ENCODE measurements at regions not wholly inside any gene's neighbourhood (a gene's known extent, or its start where the extent isn't known, plus 50 kb on each side); places are given as distances from the start of the nearest gene placed in this dataset.
"Not testable (repeated sequence)": the region's sequence is repeated elsewhere in the genome, so short reads cannot be mapped to it uniquely, and the experiment has no call there.

DNA sequence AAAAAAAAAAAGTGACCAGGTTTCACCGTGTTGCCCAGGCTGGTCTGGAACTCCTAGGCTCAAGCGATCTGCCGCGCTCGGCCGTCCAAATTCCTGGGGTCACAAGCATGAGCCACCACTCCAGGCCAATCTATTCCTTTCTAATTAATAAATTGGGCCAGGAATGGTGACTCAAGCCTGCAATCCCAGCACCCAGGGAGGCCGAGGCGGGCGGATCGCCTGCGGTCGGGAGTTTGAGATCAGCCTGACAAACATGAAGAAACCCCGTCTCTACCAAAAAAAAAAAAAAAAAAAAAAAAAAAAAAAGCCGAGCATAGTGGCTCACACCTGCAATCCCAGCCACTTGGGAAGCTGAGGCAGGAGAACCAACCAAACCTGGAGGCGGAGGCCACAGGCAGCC, 100.0 kb upstream of the FAN1 start:
- intact Hi-C loops (cut with DNase I); H3K27me3 ChIP-seq; DNase-seq; H3K9me3 ChIP-seq; H3K4me1 ChIP-seq; H3K4me3 ChIP-seq; ATAC-seq; H3K36me3 ChIP-seq; H3K27ac ChIP-seq: not testable (repeated sequence)
- WGBS (ENCODE audit: insufficient coverage, low coverage, low lambda C conversion rate, missing lambda C conversion rate), result 91% methylated on average over 7 of the region's 15 CpGs

GRCh38 chr15:30816430-30816829, 87.3 kb upstream of the FAN1 start:
- Histone ChIP-seq H3K27me3 (no peaks in the 10 kb centered on the region), H3K36me3 (no peaks in the 10 kb centered on the region), H3K4me3 (no peak overlapping the region), H3K4me1 (no peaks in the 10 kb centered on the region), H3K27ac (no peak overlapping the region), H3K9me3 (no peaks in the 10 kb centered on the region)
- intact Hi-C loops (cut with DNase I), result no loop called here
- 75% methylated on average over 9 of the region's 19 CpGs for WGBS (ENCODE audit: insufficient coverage, low coverage, low lambda C conversion rate, missing lambda C conversion rate)
- ATAC-seq (no peak), DNase-seq (no peak)
- TF ChIP-seq POLR2A (IDR thresholded peaks at IDR 0.05) (no peak), CTCF (IDR thresholded peaks at IDR 0.05) (no peak)

GRCh38 chr15:30823068-30823813, 80.5 kb upstream of the FAN1 start:
- peak overlapping the region in 1 of 3 donors; percentile 43 for H3K4me3 ChIP-seq
- intact Hi-C loops (cut with DNase I), result not testable (repeated sequence)
- WGBS (ENCODE audit: insufficient coverage, low coverage, low lambda C conversion rate, missing lambda C conversion rate), result 41% methylated on average over 7 of the region's 15 CpGs

GRCh38 chr15:30824518-30825195, 79.1 kb upstream of the FAN1 start:
- H3K36me3 ChIP-seq, result no peaks in the 10 kb centered on the region
- H3K4me1 ChIP-seq, result no peaks in the 10 kb centered on the region
- TF ChIP-seq POLR2A (IDR thresholded peaks at IDR 0.05) (no peak), CTCF (IDR thresholded peaks at IDR 0.05) (no peak)
- no peak overlapping the region for H3K27ac ChIP-seq
- DNase-seq, result no peak
- 57% methylated on average over 14 of the region's 14 CpGs for WGBS (ENCODE audit: insufficient coverage, low coverage, low lambda C conversion rate, missing lambda C conversion rate)
- no peaks in the 10 kb centered on the region for H3K27me3 ChIP-seq
- intact Hi-C loops (cut with DNase I), result no loop called here
- no peak overlapping the region for H3K4me3 ChIP-seq
- no peak for ATAC-seq
- H3K9me3 ChIP-seq, result no peaks in the 10 kb centered on the region

More at GRCh38 chr15:30823068-30823813, 80.5 kb upstream of the FAN1 start:
- not testable (repeated sequence) for H3K27me3 ChIP-seq, H3K4me1 ChIP-seq, H3K36me3 ChIP-seq, H3K27ac ChIP-seq, H3K9me3 ChIP-seq, DNase-seq
- ATAC-seq, result peak in 3 of 4 donors; percentile 57 to 62 (median 59)

DNA sequence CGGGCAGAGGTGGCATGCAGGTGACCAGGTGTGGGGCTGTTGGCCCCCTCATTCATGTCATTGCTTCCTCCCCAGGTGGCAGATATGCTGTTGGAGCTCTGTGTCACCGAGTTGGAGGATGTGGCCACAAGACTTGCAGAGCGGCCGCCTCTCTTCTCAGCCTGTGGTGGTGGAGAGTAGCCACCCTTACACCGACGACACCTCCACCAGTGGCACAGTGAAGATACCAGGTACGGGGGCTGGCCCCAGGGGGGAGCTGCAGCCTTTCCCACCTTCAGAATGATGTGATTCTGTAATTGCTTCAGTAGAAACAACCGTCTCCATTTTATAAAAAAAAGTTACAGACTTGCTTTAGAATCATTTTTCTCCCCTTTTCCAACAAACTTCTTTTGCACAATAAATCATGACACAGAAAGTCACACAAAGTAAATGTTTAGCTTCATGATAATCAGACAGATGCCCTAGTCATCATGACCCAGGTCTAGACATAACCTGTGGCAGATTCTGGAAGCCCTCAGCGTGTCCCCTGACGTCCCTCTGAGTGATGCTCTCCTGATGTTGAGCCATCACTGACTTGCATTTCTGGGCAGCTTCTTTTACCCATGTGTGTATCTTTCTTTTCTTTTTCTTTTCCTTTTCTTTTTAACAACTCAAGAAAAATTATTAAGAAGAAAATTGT, 76.0 kb upstream of the FAN1 start:
- intact Hi-C loops (cut with DNase I), result no loop called here
- TF ChIP-seq POLR2A (IDR thresholded peaks at IDR 0.05) (no peak), CTCF (IDR thresholded peaks at IDR 0.05) (no peak)
- 79% methylated on average over 6 of the region's 10 CpGs for WGBS (ENCODE audit: insufficient coverage, low coverage, low lambda C conversion rate, missing lambda C conversion rate)
- Histone ChIP-seq H3K9me3 (no peaks in the 10 kb centered on the region), H3K36me3 (no peaks in the 10 kb centered on the region), H3K27ac (no peak overlapping the region), H3K4me1 (no peaks in the 10 kb centered on the region), H3K27me3 (no peaks in the 10 kb centered on the region), H3K4me3 (no peak overlapping the region)
- DNase-seq (no peak), ATAC-seq (no peak)

- DNase-seq; H3K9me3 ChIP-seq; H3K4me1 ChIP-seq; ATAC-seq; H3K4me3 ChIP-seq; H3K27me3 ChIP-seq; intact Hi-C loops (cut with DNase I); H3K27ac ChIP-seq; H3K36me3 ChIP-seq: not testable (repeated sequence)
- WGBS (ENCODE audit: insufficient coverage, low coverage, low lambda C conversion rate, missing lambda C conversion rate), result 32% methylated on average over 3 of the region's 8 CpGs
These were observed 75.4 kb upstream of the FAN1 start for GRCh38 chr15:30828304-30828639.
